GM12878 (cell line): ENCODE measurements at regions not wholly inside any gene's neighbourhood (a gene's known extent, or its start where the extent isn't known, plus 50 kb on each side); places are given as distances from the start of the nearest gene placed in this dataset.

Experiments used
- ATAC-seq: fragments of 200-7000 bp; cut with Tn5 transposase; 3 replicates; pipeline ENCODE4 v1.9.1; 2020; ENCODE audit warnings: mild to moderate bottlenecking, moderate library complexity
- BruUV-seq: library from RNA; stranded (reverse); fragments of 400-500 nt; replicated peaks from 2 replicates; lab custom pipeline; 2021; lab: Mats Ljungman, UMichigan
- CTCF ChIA-PET: fragments of 300-600 bp; sonication (Branson Sonifier 250); formaldehyde crosslinking; extraction: SDS; loops from one replicate; lab custom pipeline; 2021; ENCODE audit warnings: inconsistent platforms; lab: Yijun Ruan, JAX
- POLR2A ChIA-PET: fragments of 350-600 bp; formaldehyde crosslinking; extraction: SDS; loops from one replicate; lab custom pipeline; 2021; ENCODE audit warnings: inconsistent platforms; lab: Charles Lee
- RAD21 ChIA-PET: fragments of 300-600 bp; sonication (Branson Sonifier 250); formaldehyde crosslinking; loops from one replicate; lab custom pipeline; 2023; ENCODE audit warnings: antibody characterized with exemption; ENCODE audit not compliant: unreplicated experiment; lab: Charles Lee
- SMC1A ChIA-PET: fragments of 300-600 bp; sonication (Branson Sonifier 250); formaldehyde crosslinking; loops from one replicate; lab custom pipeline; 2023; ENCODE audit not compliant: unreplicated experiment, uncharacterized antibody; lab: Charles Lee
- DNase-seq: peaks from one replicate; pipeline ENCODE4 v3.0.0-alpha.2; 2011; ENCODE audit warnings: low read depth, low spot score
- FAIRE-seq: peaks from 3 replicates; lab custom pipeline; 2011; peaks lifted over from hg19 to GRCh38; lab: Jason Lieb, UNC
- H2AFZ ChIP-seq: 2 replicates; pipeline ENCODE4 v1.6.0; 2011; ENCODE audit warnings: low read depth, low read length, control low read depth; ENCODE audit not compliant: control insufficient read depth
- H3K27ac ChIP-seq: 2 replicates; pipeline ENCODE4 v1.5.1; 2011; ENCODE audit warnings: control low read depth; ENCODE audit not compliant: control insufficient read depth, insufficient read depth
- H3K27me3 ChIP-seq, 2 experiments: replicated peaks in 1 of 2; 2 replicates each; pipeline versions ENCODE4 v1.6.0 to v1.6.1; 2011; ENCODE audit warnings: low read length in 1 of 2; ENCODE audit not compliant: control insufficient read depth in 2 of 2, insufficient read depth in 2 of 2
- H3K36me3 ChIP-seq, 2 experiments: 2 replicates each; pipeline ENCODE4 v1.5.1; 2011; ENCODE audit warnings: low read length in 1 of 2; ENCODE audit not compliant: control insufficient read depth in 2 of 2, insufficient read depth in 2 of 2
- H3K4me1 ChIP-seq: 2 replicates; pipeline ENCODE4 v1.6.1; 2011; ENCODE audit warnings: mild to moderate bottlenecking, low read length, moderate library complexity, mixed read lengths; ENCODE audit not compliant: control insufficient read depth, insufficient read depth
- H3K4me2 ChIP-seq: 2 replicates; pipeline ENCODE4 v1.6.0; 2011; ENCODE audit warnings: control low read depth; ENCODE audit not compliant: control insufficient read depth, insufficient read depth
- H3K4me3 ChIP-seq: fragments of 200-600 bp; sonication (generic); 2 replicates; pipeline ENCODE4 v1.5.1; 2016
- H3K79me2 ChIP-seq: 2 replicates; pipeline ENCODE4 v1.6.0; 2011; ENCODE audit warnings: low read length; ENCODE audit not compliant: control insufficient read depth, insufficient read depth
- H3K9ac ChIP-seq: 2 replicates; pipeline ENCODE4 v1.8.0; 2011; ENCODE audit warnings: low read length, control low read depth, mixed read lengths; ENCODE audit not compliant: control insufficient read depth, insufficient read depth
- H3K9me3 ChIP-seq: replicated peaks from 3 replicates; pipeline ENCODE4 v1.5.1; 2011; ENCODE audit warnings: mild to moderate bottlenecking, low read length; ENCODE audit not compliant: control insufficient read depth, insufficient read depth
- H4K20me1 ChIP-seq: 2 replicates; pipeline ENCODE4 v1.6.0; 2011; ENCODE audit not compliant: control insufficient read depth, insufficient read depth
- BACH1 ChIP-seq: fragments of 450-650 bp; IDR thresholded peaks from 2 replicates; pipeline ENCODE4 v1.6.1; 2017; ENCODE audit warnings: mild to moderate bottlenecking, borderline replicate concordance
- CBX3 ChIP-seq: fragments of 200-600 bp; sonication (generic); IDR thresholded peaks from 2 replicates; pipeline ENCODE4 v1.6.1; 2016; ENCODE audit warnings: low read depth, borderline replicate concordance
- EP300 ChIP-seq, 2 experiments: fragments of 150-350 bp in 1 of 2; IDR thresholded peaks; 2 replicates each; pipeline ENCODE4 v1.6.1; 2011 to 2012; ENCODE audit warnings: low read depth in 2 of 2, low read length in 2 of 2, borderline replicate concordance in 1 of 2, improper control_type of control experiment in 1 of 2, inconsistent platforms in 1 of 2; ENCODE audit not compliant: control insufficient read depth in 1 of 2
- ETV6 ChIP-seq, 2 experiments: fragments of 450-650 bp in 1 of 2; IDR thresholded peaks in 1 of 2; conservative IDR thresholded peaks in 1 of 2; 2 replicates each; pipeline ENCODE4 v1.6.1; 2014; ENCODE audit warnings: antibody characterized with exemption in 1 of 2, borderline replicate concordance in 1 of 2, low read depth in 1 of 2, mild to moderate bottlenecking in 1 of 2, moderate library complexity in 1 of 2
- NR2F1 ChIP-seq: fragments of 450-650 bp; conservative IDR thresholded peaks from 2 replicates; pipeline ENCODE4 v1.6.1; 2017; ENCODE audit warnings: mild to moderate bottlenecking
- POLR2A ChIP-seq: IDR thresholded peaks from 2 replicates; pipeline ENCODE4 v1.6.1; 2011; ENCODE audit warnings: low read depth, mild to moderate bottlenecking, low read length
- RAD51 ChIP-seq: fragments of 450-650 bp; IDR thresholded peaks from 2 replicates; pipeline ENCODE4 v1.6.1; 2016; ENCODE audit warnings: moderate library complexity, mild to moderate bottlenecking, inconsistent platforms
- SKIL ChIP-seq: fragments of 450-650 bp; IDR thresholded peaks from 2 replicates; pipeline ENCODE4 v1.6.1; 2017; ENCODE audit warnings: mild to moderate bottlenecking, low read depth, inconsistent platforms; ENCODE audit not compliant: poor library complexity, severe bottlenecking
- SMAD5 ChIP-seq: IDR thresholded peaks from 2 replicates; pipeline ENCODE4 v1.6.1; 2016; ENCODE audit warnings: antibody characterized with exemption, low read depth
- SMARCA5 ChIP-seq: fragments of 450-650 bp; IDR thresholded peaks from 2 replicates; pipeline ENCODE4 v1.6.1; 2017; ENCODE audit warnings: mild to moderate bottlenecking
- SREBF2 ChIP-seq: IDR thresholded peaks from 2 replicates; pipeline ENCODE4 v1.6.1; 2012; ENCODE audit warnings: mild to moderate bottlenecking, low read length
- SRF ChIP-seq, 2 experiments: IDR thresholded peaks; 2 replicates each; pipeline ENCODE4 v1.6.1; 2011; ENCODE audit warnings: low read depth in 2 of 2, low read length in 2 of 2, mild to moderate bottlenecking in 1 of 2, moderate library complexity in 1 of 2
- STAT1 ChIP-seq: fragments of 450-650 bp; conservative IDR thresholded peaks from 2 replicates; pipeline ENCODE4 v1.6.1; 2014; ENCODE audit warnings: antibody characterized with exemption, mild to moderate bottlenecking
- TCF12 ChIP-seq: IDR thresholded peaks from 2 replicates; pipeline ENCODE4 v1.6.1; 2011; ENCODE audit warnings: low read depth, mild to moderate bottlenecking, low read length
- WGBS: methylation state at CpG from one replicate; pipeline ENCODE4 v1.1.6; 2016; ENCODE audit warnings: low lambda C conversion rate; ENCODE audit not compliant: insufficient replicate concordance, insufficient coverage; ENCODE audit errors: missing lambda C conversion rate; 5-methylcytosine and 5-hydroxymethylcytosine counted together
- in situ Hi-C: fragments of 300-500 bp; cut with MboI; formaldehyde crosslinking; loops from 9 replicates; pipeline ENCODE4 v1.14.3; 2018; ENCODE audit warnings: mixed read lengths
- intact Hi-C: fragments of 100-400 bp; cut with micrococcal nuclease; formaldehyde crosslinking; loops from one replicate; pipeline ENCODE4 v1.14.2; 2022; ENCODE audit not compliant: unreplicated experiment
- TF ChIP-seq, protein P1 (sequence below): IDR thresholded peaks from 2 replicates; pipeline ENCODE4 v1.6.1; 2012; ENCODE audit warnings: low read depth, low read length, improper control_type of control experiment
- TF ChIP-seq, protein P2 (sequence below), 3 experiments: IDR thresholded peaks in 2 of 3; conservative IDR thresholded peaks in 1 of 3; 2 replicates each; pipeline ENCODE4 v1.5.1; 2011; ENCODE audit warnings: low read depth in 3 of 3, low read length in 3 of 3, mild to moderate bottlenecking in 3 of 3, control low read depth in 2 of 3, moderate library complexity in 2 of 3, inconsistent platforms in 1 of 3, mixed read lengths in 1 of 3; ENCODE audit not compliant: control insufficient read depth in 2 of 3, insufficient read depth in 1 of 3; ENCODE audit errors: extremely low read depth in 1 of 3

- SMC1A ChIA-PET = interaction anchor here (1.1 kb wide), 1 partner anchor 40 kb away, joined by 3 read pairs; no protein-coding TSS in a partner anchor
- intact Hi-C loops = no loop called here
- H3K27me3 ChIP-seq = no peaks in the 10 kb centered on the region
- no peak overlapping the region for H2AFZ ChIP-seq
- no peaks in the 10 kb centered on the region for H4K20me1 ChIP-seq
- WGBS = 47% methylated on average over 8 of the region's 8 CpGs
- no peak overlapping the region for H3K27ac ChIP-seq
- no peak overlapping the region for H3K4me2 ChIP-seq
- in situ Hi-C loops = no loop called here
- CTCF ChIA-PET = interaction anchor here (0.8 kb wide), 1 partner anchor 19 kb away, joined by 3 read pairs; no protein-coding TSS in a partner anchor
- no peaks in the 10 kb centered on the region for H3K36me3 ChIP-seq
- no peak overlapping the region for H3K9ac ChIP-seq
- POLR2A ChIA-PET = no interaction called here
- no peak overlapping the region for H3K4me3 ChIP-seq
- BruUV-seq = no TSS peak
- no peaks in the 10 kb centered on the region for H3K4me1 ChIP-seq
- RAD21 ChIA-PET = no interaction called here
- H3K9me3 ChIP-seq = no peaks in the 10 kb centered on the region
- no peak for TF ChIP-seq EP300 (IDR thresholded peaks at IDR 0.05; ENCODE audit: borderline replicate concordance in 1 of 2, control insufficient read depth in 1 of 2, low read depth in 2 of 2, low read length in 2 of 2)
- no peak for TF ChIP-seq BACH1
- no peak for TF ChIP-seq SMARCA5
- no peak for TF ChIP-seq POLR2A
- TF ChIP-seq RAD51 = no peak
- TF ChIP-seq CBX3 = no peak
- TF ChIP-seq SRF (IDR thresholded peaks at IDR 0.05; ENCODE audit: low read depth in 2 of 2, low read length in 2 of 2) = no peak
- TF ChIP-seq SREBF2 = no peak
- TF ChIP-seq ETV6 (conservative IDR thresholded peaks at IDR 0.05 in 1 of 2, IDR thresholded peaks at IDR 0.05 in 1 of 2; ENCODE audit: borderline replicate concordance in 1 of 2, low read depth in 1 of 2) = no peak
- no peak for TF ChIP-seq NR2F1
- no peak for TF ChIP-seq SMAD5
- TF ChIP-seq SKIL = no peak
- TF ChIP-seq STAT1 = no peak
- TF ChIP-seq, protein P1, sequence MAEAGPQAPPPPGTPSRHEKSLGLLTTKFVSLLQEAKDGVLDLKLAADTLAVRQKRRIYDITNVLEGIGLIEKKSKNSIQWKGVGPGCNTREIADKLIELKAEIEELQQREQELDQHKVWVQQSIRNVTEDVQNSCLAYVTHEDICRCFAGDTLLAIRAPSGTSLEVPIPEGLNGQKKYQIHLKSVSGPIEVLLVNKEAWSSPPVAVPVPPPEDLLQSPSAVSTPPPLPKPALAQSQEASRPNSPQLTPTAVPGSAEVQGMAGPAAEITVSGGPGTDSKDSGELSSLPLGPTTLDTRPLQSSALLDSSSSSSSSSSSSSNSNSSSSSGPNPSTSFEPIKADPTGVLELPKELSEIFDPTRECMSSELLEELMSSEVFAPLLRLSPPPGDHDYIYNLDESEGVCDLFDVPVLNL = no peak
- no peak for TF ChIP-seq TCF12
- TF ChIP-seq, protein P2, sequence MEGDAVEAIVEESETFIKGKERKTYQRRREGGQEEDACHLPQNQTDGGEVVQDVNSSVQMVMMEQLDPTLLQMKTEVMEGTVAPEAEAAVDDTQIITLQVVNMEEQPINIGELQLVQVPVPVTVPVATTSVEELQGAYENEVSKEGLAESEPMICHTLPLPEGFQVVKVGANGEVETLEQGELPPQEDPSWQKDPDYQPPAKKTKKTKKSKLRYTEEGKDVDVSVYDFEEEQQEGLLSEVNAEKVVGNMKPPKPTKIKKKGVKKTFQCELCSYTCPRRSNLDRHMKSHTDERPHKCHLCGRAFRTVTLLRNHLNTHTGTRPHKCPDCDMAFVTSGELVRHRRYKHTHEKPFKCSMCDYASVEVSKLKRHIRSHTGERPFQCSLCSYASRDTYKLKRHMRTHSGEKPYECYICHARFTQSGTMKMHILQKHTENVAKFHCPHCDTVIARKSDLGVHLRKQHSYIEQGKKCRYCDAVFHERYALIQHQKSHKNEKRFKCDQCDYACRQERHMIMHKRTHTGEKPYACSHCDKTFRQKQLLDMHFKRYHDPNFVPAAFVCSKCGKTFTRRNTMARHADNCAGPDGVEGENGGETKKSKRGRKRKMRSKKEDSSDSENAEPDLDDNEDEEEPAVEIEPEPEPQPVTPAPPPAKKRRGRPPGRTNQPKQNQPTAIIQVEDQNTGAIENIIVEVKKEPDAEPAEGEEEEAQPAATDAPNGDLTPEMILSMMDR (IDR thresholded peaks at IDR 0.05 in 2 of 3, conservative IDR thresholded peaks at IDR 0.05 in 1 of 3; ENCODE audit: control insufficient read depth in 2 of 3, extremely low read depth in 1 of 3, insufficient read depth in 1 of 3, low read depth in 3 of 3, low read length in 3 of 3) = no peak
- no peak for DNase-seq
- ATAC-seq = no peak
- FAIRE-seq = no peak
- no peaks in the 10 kb centered on the region for H3K79me2 ChIP-seq
Observed at GRCh38 chr13:107028751-107029150, 460.8 kb upstream of the ARGLU1 start.
